GM18517 (cell line): ENCODE measurements at regions not wholly inside any gene's neighbourhood (a gene's known extent, or its start where the extent isn't known, plus 50 kb on each side); places are given as distances from the start of the nearest gene placed in this dataset.
"Not testable (repeated sequence)": the region's sequence is repeated elsewhere in the genome, so short reads cannot be mapped to it uniquely, and the experiment has no call there.

Source experiments
- ATAC-seq: cut with Tn5 transposase; IDR thresholded peaks from one replicate; pipeline ENCODE4 v1.9.1; 2021; ENCODE audit warnings: mild to moderate bottlenecking, moderate library complexity; ENCODE audit not compliant: unreplicated experiment

- ATAC-seq = no peak
Measured at GRCh38 chr5:167415779-167416746, 875.4 kb upstream of the WWC1 start.

GRCh38 chr5:167417662-167418061 is 873.8 kb upstream of the WWC1 start:
- ATAC-seq = no peak

GRCh38 chr5:167425161-167425560 is 866.3 kb upstream of the WWC1 start:
- no peak for ATAC-seq

GRCh38 chr5:167426501-167426900 is 864.9 kb upstream of the WWC1 start:
- ATAC-seq = no peak

GRCh38 chr5:167427641-167428040 is 863.8 kb upstream of the WWC1 start:
- not testable (repeated sequence) for ATAC-seq

GRCh38 chr5:167440846-167441245 is 850.6 kb upstream of the WWC1 start:
- no peak for ATAC-seq

GRCh38 chr5:167442922-167443321 is 848.5 kb upstream of the WWC1 start:
- ATAC-seq = no peak

GRCh38 chr5:167447466-167448375 is 843.7 kb upstream of the WWC1 start:
- ATAC-seq = no peak

- no peak for ATAC-seq
Measured at GRCh38 chr5:167448376-167448775, 843.1 kb upstream of the WWC1 start.

- ATAC-seq = no peak
Measured at GRCh38 chr5:167451076-167451475, 840.4 kb upstream of the WWC1 start.

- no peak for ATAC-seq
Measured at GRCh38 chr5:167452136-167452535, 839.3 kb upstream of the WWC1 start.

- no peak for ATAC-seq
Measured at GRCh38 chr5:167453246-167454030, 838.0 kb upstream of the WWC1 start.

GRCh38 chr5:167458412-167458811 is 833.0 kb upstream of the WWC1 start:
- no peak for ATAC-seq

- ATAC-seq = no peak
Measured at GRCh38 chr5:167460449-167461020, 830.9 kb upstream of the WWC1 start.

GRCh38 chr5:167463939-167464338 is 827.5 kb upstream of the WWC1 start:
- ATAC-seq = no peak

- no peak for ATAC-seq
Measured at GRCh38 chr5:167466992-167467391, 824.5 kb upstream of the WWC1 start.

GRCh38 chr5:167472566-167473108 is 818.8 kb upstream of the WWC1 start:
- ATAC-seq = no peak

- ATAC-seq = no peak
Measured at GRCh38 chr5:167478188-167478587, 813.3 kb upstream of the WWC1 start.

- no peak for ATAC-seq
Measured at GRCh38 chr5:167479779-167480178, 811.7 kb upstream of the WWC1 start.

GRCh38 chr5:167481345-167481744 is 810.1 kb upstream of the WWC1 start:
- no peak for ATAC-seq
